Smooth muscle cell (in vitro differentiated cells): ENCODE measurements at regions not wholly inside any gene's neighbourhood (a gene's known extent, or its start where the extent isn't known, plus 50 kb on each side); places are given as distances from the start of the nearest gene placed in this dataset.

Source experiments
- DNase-seq: peaks from one replicate; lab custom pipeline; 2025; ENCODE audit not compliant: unreplicated experiment; lab: John Stamatoyannopoulos, UW
- H2AFZ ChIP-seq: fragments of 200-600 bp; sonication (generic); 2 replicates; pipeline ENCODE4 v1.6.0; 2016; ENCODE audit warnings: antibody characterized with exemption, low read depth, mild to moderate bottlenecking
- H3F3A ChIP-seq: fragments of 200-600 bp; sonication (generic); 2 replicates; pipeline ENCODE4 v1.6.0; 2017; ENCODE audit warnings: antibody characterized with exemption, low read depth
- H3K27ac ChIP-seq: fragments of 200-600 bp; sonication (generic); 2 replicates; pipeline ENCODE4 v1.5.1; 2016; ENCODE audit warnings: low read depth, mild to moderate bottlenecking
- H3K27me3 ChIP-seq: fragments of 200-600 bp; sonication (generic); 2 replicates; pipeline ENCODE4 v1.6.1; 2016; ENCODE audit warnings: low read depth, mild to moderate bottlenecking
- H3K36me3 ChIP-seq: fragments of 200-600 bp; sonication (generic); 2 replicates; pipeline ENCODE4 v1.5.1; 2016; ENCODE audit warnings: low read depth
- H3K4me1 ChIP-seq: fragments of 200-600 bp; sonication (generic); 2 replicates; pipeline ENCODE4 v1.5.1; 2016; ENCODE audit warnings: low read depth
- H3K4me2 ChIP-seq: fragments of 200-600 bp; sonication (generic); 2 replicates; pipeline ENCODE4 v1.6.0; 2016; ENCODE audit warnings: mild to moderate bottlenecking
- H3K4me3 ChIP-seq: fragments of 200-600 bp; sonication (generic); 2 replicates; pipeline ENCODE4 v1.5.1; 2016; ENCODE audit warnings: mild to moderate bottlenecking
- H3K79me2 ChIP-seq: fragments of 200-600 bp; sonication (generic); 2 replicates; pipeline ENCODE4 v1.6.0; 2016; ENCODE audit warnings: low read depth, mild to moderate bottlenecking
- H3K9ac ChIP-seq: fragments of 200-600 bp; sonication (generic); 2 replicates; pipeline ENCODE4 v1.6.0; 2016; ENCODE audit warnings: low read depth
- H3K9me3 ChIP-seq: fragments of 200-600 bp; sonication (generic); replicated peaks from 2 replicates; pipeline ENCODE4 v1.5.1; 2016; ENCODE audit warnings: low read depth
- H4K20me1 ChIP-seq: fragments of 200-600 bp; sonication (generic); 2 replicates; pipeline ENCODE4 v1.6.0; 2016; ENCODE audit warnings: low read depth
- CTCF ChIP-seq: fragments of 200-600 bp; sonication (generic); IDR thresholded peaks from 2 replicates; pipeline ENCODE4 v1.5.1; 2017; ENCODE audit warnings: borderline replicate concordance, mild to moderate bottlenecking, antibody characterized with exemption; ENCODE audit not compliant: insufficient read depth, poor library complexity, severe bottlenecking
- WGBS: methylation state at CpG from one replicate; pipeline ENCODE4 v1.1.7; 2016; ENCODE audit warnings: low lambda C conversion rate; 5-methylcytosine and 5-hydroxymethylcytosine counted together

- no peak overlapping the region for H3K4me3 ChIP-seq
- H3K4me2 ChIP-seq, result no peak overlapping the region
- no peaks in the 10 kb centered on the region for H3K4me1 ChIP-seq
- no peaks in the 10 kb centered on the region for H4K20me1 ChIP-seq
- no peaks in the 10 kb centered on the region for H3K27me3 ChIP-seq
- H3F3A ChIP-seq, result no peaks in the 10 kb centered on the region
- WGBS, result 73% methylated on average over 1 of the region's 1 CpG
- DNase-seq, result no peak
- no peak for TF ChIP-seq CTCF
- no peak overlapping the region for H2AFZ ChIP-seq
- no peaks in the 10 kb centered on the region for H3K9me3 ChIP-seq
- H3K27ac ChIP-seq, result no peak overlapping the region
- H3K9ac ChIP-seq, result no peak overlapping the region
- no peaks in the 10 kb centered on the region for H3K79me2 ChIP-seq
- no peaks in the 10 kb centered on the region for H3K36me3 ChIP-seq
Observed at GRCh38 chr4:59127743-59128142, 2017.6 kb upstream of the IGFBP7 start.

- Histone ChIP-seq H3K4me3 (no peak overlapping the region), H3K4me2 (no peak overlapping the region), H3K36me3 (no peaks in the 10 kb centered on the region), H3K4me1 (no peaks in the 10 kb centered on the region), H3K27me3 (no peaks in the 10 kb centered on the region), H4K20me1 (no peaks in the 10 kb centered on the region), H3K9ac (no peak overlapping the region), H2AFZ (no peak overlapping the region), H3K27ac (no peak overlapping the region), H3K9me3 (no peaks in the 10 kb centered on the region), H3F3A (no peaks in the 10 kb centered on the region), H3K79me2 (no peaks in the 10 kb centered on the region)
- WGBS, result 100% methylated on average over 1 of the region's 1 CpG
- DNase-seq, result no peak
- no peak for TF ChIP-seq CTCF
Observed at GRCh38 chr4:59135248-59135985, 2025.2 kb upstream of the IGFBP7 start.

- Histone ChIP-seq H3F3A (no peaks in the 10 kb centered on the region), H3K4me2 (no peak overlapping the region), H3K9ac (no peak overlapping the region), H3K4me3 (no peak overlapping the region), H3K4me1 (no peaks in the 10 kb centered on the region), H3K27ac (no peak overlapping the region), H4K20me1 (no peaks in the 10 kb centered on the region), H3K79me2 (no peaks in the 10 kb centered on the region), H2AFZ (no peak overlapping the region), H3K27me3 (no peaks in the 10 kb centered on the region), H3K36me3 (no peaks in the 10 kb centered on the region), H3K9me3 (no peaks in the 10 kb centered on the region)
- no peak for DNase-seq
- peak; percentile 9 for TF ChIP-seq CTCF
- 80% methylated on average over 6 of the region's 6 CpGs for WGBS
Observed at GRCh38 chr4:59161249-59161648, 2038.9 kb upstream of the ADGRL3 start.

GRCh38 chr4:59175617-59176016, 2024.5 kb upstream of the ADGRL3 start:
- Histone ChIP-seq H2AFZ (no peak overlapping the region), H3K27me3 (no peaks in the 10 kb centered on the region), H3K27ac (no peak overlapping the region), H3K9ac (no peak overlapping the region), H4K20me1 (no peaks in the 10 kb centered on the region), H3K79me2 (no peaks in the 10 kb centered on the region), H3K36me3 (no peaks in the 10 kb centered on the region), H3F3A (no peaks in the 10 kb centered on the region), H3K4me2 (no peak overlapping the region), H3K9me3 (no peaks in the 10 kb centered on the region), H3K4me3 (no peak overlapping the region), H3K4me1 (no peaks in the 10 kb centered on the region)
- no peak for TF ChIP-seq CTCF
- WGBS, result 38% methylated on average over 1 of the region's 1 CpG
- no peak for DNase-seq
